ENCODE measurements at regions not wholly inside any gene's neighbourhood (a gene's known extent, or its start where the extent isn't known, plus 50 kb on each side); places are given as distances from the start of the nearest gene placed in this dataset.

DNA sequence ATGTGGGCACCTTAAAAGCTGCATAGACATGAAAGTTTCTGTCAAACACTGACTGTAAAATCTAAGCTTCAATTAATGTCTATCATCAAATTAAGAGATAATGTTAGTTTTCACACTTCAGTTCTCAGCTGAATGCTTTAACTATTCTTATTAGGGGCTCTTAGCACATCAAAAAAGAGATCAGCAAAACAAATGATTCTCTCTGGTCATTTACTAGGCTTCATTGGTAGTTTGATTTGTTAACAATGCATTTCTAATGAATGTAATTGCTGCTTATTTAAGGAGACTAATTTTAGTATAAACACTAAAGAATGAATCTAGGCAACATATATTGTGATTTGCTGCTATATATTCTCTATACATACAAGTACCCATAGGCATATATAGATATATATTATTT lies 1182.0 kb downstream of the MAT2B start:
- Histone ChIP-seq H4K20me1 (ENCODE audit: control insufficient read depth, insufficient read depth) (no peaks in the 10 kb centered on the region), H3K4me1 (ENCODE audit: control insufficient read depth, insufficient read depth, low read length) (no peaks in the 10 kb centered on the region), H3K79me2 (ENCODE audit: control insufficient read depth, insufficient read depth, low read length) (no peaks in the 10 kb centered on the region), H3K9ac (ENCODE audit: control insufficient read depth, insufficient read depth, low read length) (no peak overlapping the region), H3K9me3 (replicated peaks; ENCODE audit: control insufficient read depth, insufficient read depth, low read length) (no peaks in the 10 kb centered on the region), H3K27me3 (replicated peaks in 1 of 2; ENCODE audit: control insufficient read depth in 2 of 2, insufficient read depth in 2 of 2, low read length in 1 of 2) (no peaks in the 10 kb centered on the region), H3K4me3 (no peak overlapping the region), H3K36me3 (ENCODE audit: control insufficient read depth in 2 of 2, insufficient read depth in 2 of 2, low read length in 1 of 2) (no peaks in the 10 kb centered on the region), H3K27ac (ENCODE audit: control insufficient read depth, insufficient read depth) (no peak overlapping the region), H3K4me2 (ENCODE audit: control insufficient read depth, insufficient read depth) (no peak overlapping the region), H2AFZ (ENCODE audit: control insufficient read depth, low read depth, low read length) (no peak overlapping the region)
- intact Hi-C loops (cut with micrococcal nuclease; ENCODE audit: unreplicated experiment) (no loop called here), in situ Hi-C loops (cut with MboI) (no loop called here)
- no peak for FAIRE-seq
- no peak for ATAC-seq
- CTCF ChIA-PET = interaction anchor here (1.2 to 2.4 kb wide), 2 partner anchors 15 to 73 kb away, joined by 3 to 7 read pairs; no protein-coding TSS in a partner anchor
- RAD21 ChIA-PET (ENCODE audit: unreplicated experiment) = no interaction called here
- TF ChIP-seq, protein P1, sequence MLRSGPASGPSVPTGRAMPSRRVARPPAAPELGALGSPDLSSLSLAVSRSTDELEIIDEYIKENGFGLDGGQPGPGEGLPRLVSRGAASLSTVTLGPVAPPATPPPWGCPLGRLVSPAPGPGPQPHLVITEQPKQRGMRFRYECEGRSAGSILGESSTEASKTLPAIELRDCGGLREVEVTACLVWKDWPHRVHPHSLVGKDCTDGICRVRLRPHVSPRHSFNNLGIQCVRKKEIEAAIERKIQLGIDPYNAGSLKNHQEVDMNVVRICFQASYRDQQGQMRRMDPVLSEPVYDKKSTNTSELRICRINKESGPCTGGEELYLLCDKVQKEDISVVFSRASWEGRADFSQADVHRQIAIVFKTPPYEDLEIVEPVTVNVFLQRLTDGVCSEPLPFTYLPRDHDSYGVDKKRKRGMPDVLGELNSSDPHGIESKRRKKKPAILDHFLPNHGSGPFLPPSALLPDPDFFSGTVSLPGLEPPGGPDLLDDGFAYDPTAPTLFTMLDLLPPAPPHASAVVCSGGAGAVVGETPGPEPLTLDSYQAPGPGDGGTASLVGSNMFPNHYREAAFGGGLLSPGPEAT (IDR thresholded peaks at IDR 0.05; ENCODE audit: low read depth) = no peak
- TF ChIP-seq EZH2 (IDR thresholded peaks at IDR 0.05; ENCODE audit: borderline replicate concordance, control insufficient read depth, low read depth, low read length) (no peak), JUNB (IDR thresholded peaks at IDR 0.05) (no peak), HDAC6 (IDR thresholded peaks at IDR 0.05; ENCODE audit: unreplicated experiment) (no peak), POLR2AphosphoS2 (IDR thresholded peaks at IDR 0.05; ENCODE audit: low read depth, low read length) (no peak), RB1 (IDR thresholded peaks at IDR 0.05; ENCODE audit: borderline replicate concordance) (no peak), NFIC (IDR thresholded peaks at IDR 0.05; ENCODE audit: low read depth, low read length) (no peak), TCF3 (IDR thresholded peaks at IDR 0.05; ENCODE audit: borderline replicate concordance, insufficient read depth, low read depth, low read length) (no peak), CEBPB (IDR thresholded peaks at IDR 0.05; ENCODE audit: borderline replicate concordance in 1 of 2, low read depth in 2 of 2, low read length in 2 of 2) (no peak), CREM (IDR thresholded peaks at IDR 0.05; ENCODE audit: low read depth) (no peak), CHD4 (IDR thresholded peaks at IDR 0.05) (no peak), E2F8 (IDR thresholded peaks at IDR 0.05; ENCODE audit: low read depth, partially characterized antibody) (no peak)
- TF ChIP-seq, protein P2, sequence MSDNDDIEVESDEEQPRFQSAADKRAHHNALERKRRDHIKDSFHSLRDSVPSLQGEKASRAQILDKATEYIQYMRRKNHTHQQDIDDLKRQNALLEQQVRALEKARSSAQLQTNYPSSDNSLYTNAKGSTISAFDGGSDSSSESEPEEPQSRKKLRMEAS (IDR thresholded peaks at IDR 0.05; ENCODE audit: low read depth, low read length) = no peak
- TF ChIP-seq, protein P3, sequence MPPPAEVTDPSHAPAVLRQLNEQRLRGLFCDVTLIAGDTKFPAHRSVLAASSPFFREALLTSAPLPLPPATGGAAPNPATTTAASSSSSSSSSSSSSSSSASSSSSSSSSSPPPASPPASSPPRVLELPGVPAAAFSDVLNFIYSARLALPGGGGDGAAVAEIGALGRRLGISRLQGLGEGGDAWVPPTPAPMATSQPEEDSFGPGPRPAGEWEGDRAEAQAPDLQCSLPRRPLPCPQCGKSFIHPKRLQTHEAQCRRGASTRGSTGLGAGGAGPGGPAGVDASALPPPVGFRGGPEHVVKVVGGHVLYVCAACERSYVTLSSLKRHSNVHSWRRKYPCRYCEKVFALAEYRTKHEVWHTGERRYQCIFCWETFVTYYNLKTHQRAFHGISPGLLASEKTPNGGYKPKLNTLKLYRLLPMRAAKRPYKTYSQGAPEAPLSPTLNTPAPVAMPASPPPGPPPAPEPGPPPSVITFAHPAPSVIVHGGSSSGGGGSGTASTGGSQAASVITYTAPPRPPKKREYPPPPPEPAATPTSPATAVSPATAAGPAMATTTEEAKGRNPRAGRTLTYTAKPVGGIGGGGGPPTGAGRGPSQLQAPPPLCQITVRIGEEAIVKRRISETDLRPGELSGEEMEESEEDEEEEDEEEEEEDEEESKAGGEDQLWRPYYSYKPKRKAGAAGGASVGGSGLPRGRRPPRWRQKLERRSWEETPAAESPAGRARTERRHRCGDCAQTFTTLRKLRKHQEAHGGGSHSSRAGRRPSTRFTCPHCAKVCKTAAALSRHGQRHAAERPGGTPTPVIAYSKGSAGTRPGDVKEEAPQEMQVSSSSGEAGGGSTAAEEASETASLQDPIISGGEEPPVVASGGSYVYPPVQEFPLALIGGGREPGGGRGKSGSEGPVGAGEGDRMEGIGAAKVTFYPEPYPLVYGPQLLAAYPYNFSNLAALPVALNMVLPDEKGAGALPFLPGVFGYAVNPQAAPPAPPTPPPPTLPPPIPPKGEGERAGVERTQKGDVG (CRISPR knock-in tag; IDR thresholded peaks at IDR 0.05) = no peak
- TF ChIP-seq, protein P4, sequence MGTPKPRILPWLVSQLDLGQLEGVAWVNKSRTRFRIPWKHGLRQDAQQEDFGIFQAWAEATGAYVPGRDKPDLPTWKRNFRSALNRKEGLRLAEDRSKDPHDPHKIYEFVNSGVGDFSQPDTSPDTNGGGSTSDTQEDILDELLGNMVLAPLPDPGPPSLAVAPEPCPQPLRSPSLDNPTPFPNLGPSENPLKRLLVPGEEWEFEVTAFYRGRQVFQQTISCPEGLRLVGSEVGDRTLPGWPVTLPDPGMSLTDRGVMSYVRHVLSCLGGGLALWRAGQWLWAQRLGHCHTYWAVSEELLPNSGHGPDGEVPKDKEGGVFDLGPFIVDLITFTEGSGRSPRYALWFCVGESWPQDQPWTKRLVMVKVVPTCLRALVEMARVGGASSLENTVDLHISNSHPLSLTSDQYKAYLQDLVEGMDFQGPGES (IDR thresholded peaks at IDR 0.05) = no peak
- no TSS peak for BruUV-seq (replicated peaks)
- POLR2A ChIA-PET = no interaction called here
- SMC1A ChIA-PET (ENCODE audit: uncharacterized antibody, unreplicated experiment) = interaction anchor here (0.6 kb wide), 1 partner anchor 1095 kb away, joined by 3 read pairs; no protein-coding TSS in a partner anchor
- no peak for DNase-seq (ENCODE audit: low read depth, low spot score)

Data from GM12878 (cell line).